Brain microvascular endothelial cell (primary cell): ENCODE measurements at regions not wholly inside any gene's neighbourhood (a gene's known extent, or its start where the extent isn't known, plus 50 kb on each side); places are given as distances from the start of the nearest gene placed in this dataset.

Source experiments
- DNase-seq: peaks from one replicate; pipeline ENCODE4 v3.0.0-alpha.2; 2020
- H3K27ac ChIP-seq: fragments of 250-450 bp; sonication (Bioruptor Pico); 2 replicates; pipeline ENCODE4 v1.5.1; 2020; ENCODE audit warnings: mild to moderate bottlenecking, moderate library complexity
- H3K27me3 ChIP-seq: fragments of 250-450 bp; sonication (Bioruptor Pico); replicated peaks from 2 replicates; pipeline ENCODE4 v1.5.1; 2020; ENCODE audit warnings: mild to moderate bottlenecking
- H3K36me3 ChIP-seq: fragments of 250-450 bp; sonication (Bioruptor Pico); replicated peaks from 2 replicates; pipeline ENCODE4 v1.5.1; 2020; ENCODE audit warnings: mild to moderate bottlenecking
- H3K4me3 ChIP-seq: 2 replicates; pipeline ENCODE4 v1.5.1; 2011; ENCODE audit warnings: low read depth, mild to moderate bottlenecking, control low read depth, low read length, moderate library complexity
- in situ Hi-C: cut with HindIII; loops from 2 replicates; pipeline ENCODE4 v1.10.0; 2017; ENCODE audit warnings: low sequenced_read_pairs, low pct_ligation_motif_present
- TF ChIP-seq, protein P1 (sequence below): IDR thresholded peaks from 2 replicates; pipeline ENCODE4 v1.5.1; 2011; ENCODE audit warnings: low read depth, mild to moderate bottlenecking, moderate library complexity, low read length, control low read depth, inconsistent platforms; ENCODE audit errors: missing control alignments

DNA sequence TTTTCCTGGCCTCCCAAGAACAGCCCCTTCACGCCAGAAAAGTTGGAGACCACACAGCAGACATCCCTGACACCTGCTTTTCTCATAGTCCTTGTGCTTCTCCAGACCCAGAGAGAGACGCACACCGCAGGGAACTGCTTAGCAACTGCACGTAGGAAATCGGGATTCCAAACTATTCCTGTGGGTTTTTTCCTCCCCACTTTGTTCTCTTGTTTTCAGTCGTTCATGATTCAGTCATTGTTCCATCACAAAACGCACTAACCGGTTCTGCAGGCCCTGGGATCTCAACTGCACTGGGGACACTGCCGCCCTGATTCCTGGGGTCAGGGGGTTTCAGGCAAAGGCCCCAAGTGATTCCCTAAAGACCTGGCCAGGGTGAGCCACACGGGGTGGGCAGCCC, 588.0 kb upstream of the KLF4 start:
- no peak overlapping the region for H3K4me3 ChIP-seq
- H3K27me3 ChIP-seq, result no peaks in the 10 kb centered on the region
- no peaks in the 10 kb centered on the region for H3K36me3 ChIP-seq
- TF ChIP-seq, protein P1, sequence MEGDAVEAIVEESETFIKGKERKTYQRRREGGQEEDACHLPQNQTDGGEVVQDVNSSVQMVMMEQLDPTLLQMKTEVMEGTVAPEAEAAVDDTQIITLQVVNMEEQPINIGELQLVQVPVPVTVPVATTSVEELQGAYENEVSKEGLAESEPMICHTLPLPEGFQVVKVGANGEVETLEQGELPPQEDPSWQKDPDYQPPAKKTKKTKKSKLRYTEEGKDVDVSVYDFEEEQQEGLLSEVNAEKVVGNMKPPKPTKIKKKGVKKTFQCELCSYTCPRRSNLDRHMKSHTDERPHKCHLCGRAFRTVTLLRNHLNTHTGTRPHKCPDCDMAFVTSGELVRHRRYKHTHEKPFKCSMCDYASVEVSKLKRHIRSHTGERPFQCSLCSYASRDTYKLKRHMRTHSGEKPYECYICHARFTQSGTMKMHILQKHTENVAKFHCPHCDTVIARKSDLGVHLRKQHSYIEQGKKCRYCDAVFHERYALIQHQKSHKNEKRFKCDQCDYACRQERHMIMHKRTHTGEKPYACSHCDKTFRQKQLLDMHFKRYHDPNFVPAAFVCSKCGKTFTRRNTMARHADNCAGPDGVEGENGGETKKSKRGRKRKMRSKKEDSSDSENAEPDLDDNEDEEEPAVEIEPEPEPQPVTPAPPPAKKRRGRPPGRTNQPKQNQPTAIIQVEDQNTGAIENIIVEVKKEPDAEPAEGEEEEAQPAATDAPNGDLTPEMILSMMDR, result no peak
- no peak for DNase-seq
- in situ Hi-C loops, result no loop called here
- no peak overlapping the region for H3K27ac ChIP-seq

DNA sequence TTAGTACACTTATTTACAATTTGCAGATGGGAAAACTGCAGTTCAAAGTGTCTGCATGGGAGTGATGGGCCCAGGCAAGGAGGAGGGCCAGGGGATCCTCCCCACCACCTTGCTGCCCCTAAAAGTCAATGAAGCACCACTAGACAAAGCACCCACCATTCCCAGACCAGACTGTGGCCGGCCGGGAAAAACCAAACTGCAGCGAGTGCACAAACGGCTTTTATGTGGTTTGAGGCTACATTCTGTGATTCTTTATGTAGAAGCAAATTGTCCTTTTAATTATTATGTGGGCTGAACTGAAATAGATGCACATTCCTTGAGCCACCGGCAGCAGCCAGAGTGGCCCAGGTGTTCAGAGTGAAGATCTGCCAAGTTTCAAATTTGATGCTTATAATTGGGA, 585.3 kb upstream of the KLF4 start:
- no peak for DNase-seq
- TF ChIP-seq, protein P1, result no peak
- Histone ChIP-seq H3K27me3 (no peaks in the 10 kb centered on the region), H3K4me3 (no peak overlapping the region), H3K36me3 (no peaks in the 10 kb centered on the region), H3K27ac (no peak overlapping the region)
- in situ Hi-C loops, result no loop called here

DNA sequence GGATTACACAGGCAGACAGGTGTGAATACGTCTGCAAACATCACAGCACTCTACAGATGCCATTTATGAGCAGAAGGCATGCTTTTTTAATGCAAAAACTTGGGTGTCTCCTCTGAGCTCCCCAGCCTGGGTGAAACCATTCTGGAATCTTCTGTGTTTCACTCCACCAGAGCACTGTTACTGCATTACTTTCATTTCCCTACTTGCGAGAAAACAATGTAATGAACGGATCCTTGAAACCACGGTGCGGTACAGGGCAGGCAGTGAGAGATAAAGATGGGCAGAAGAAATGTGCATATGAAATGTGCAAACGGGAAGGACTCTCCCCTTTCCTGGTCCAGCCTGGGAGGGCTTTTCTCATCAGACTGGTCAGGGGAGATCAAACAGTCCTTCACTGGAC, 584.3 kb upstream of the KLF4 start:
- Histone ChIP-seq H3K27me3 (no peaks in the 10 kb centered on the region), H3K4me3 (no peak overlapping the region), H3K36me3 (no peaks in the 10 kb centered on the region), H3K27ac (no peak overlapping the region)
- in situ Hi-C loops, result no loop called here
- no peak for DNase-seq
- TF ChIP-seq, protein P1, result no peak

DNA sequence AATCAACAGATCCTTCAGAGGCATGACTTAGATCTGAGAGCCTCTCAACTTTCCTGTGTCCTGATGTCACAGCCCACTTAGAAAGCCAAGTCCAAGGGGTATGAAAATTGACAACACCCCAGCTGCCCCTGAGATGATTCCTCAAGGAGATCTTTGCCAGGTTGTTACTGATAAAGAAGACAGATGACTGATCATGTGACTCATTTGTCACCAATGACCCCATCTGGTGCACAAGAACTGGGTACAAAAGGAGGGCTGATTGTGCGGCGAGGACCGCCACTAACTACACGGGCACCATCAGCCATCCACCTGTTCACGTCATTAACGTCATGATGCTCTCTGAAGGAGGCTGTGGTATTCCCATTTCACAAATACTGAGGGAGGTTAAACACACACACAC, 583.2 kb upstream of the KLF4 start:
- Histone ChIP-seq H3K36me3 (no peaks in the 10 kb centered on the region), H3K27ac (no peak overlapping the region), H3K27me3 (no peaks in the 10 kb centered on the region), H3K4me3 (no peak overlapping the region)
- no peak for DNase-seq
- in situ Hi-C loops, result no loop called here
- TF ChIP-seq, protein P1, result no peak

DNA sequence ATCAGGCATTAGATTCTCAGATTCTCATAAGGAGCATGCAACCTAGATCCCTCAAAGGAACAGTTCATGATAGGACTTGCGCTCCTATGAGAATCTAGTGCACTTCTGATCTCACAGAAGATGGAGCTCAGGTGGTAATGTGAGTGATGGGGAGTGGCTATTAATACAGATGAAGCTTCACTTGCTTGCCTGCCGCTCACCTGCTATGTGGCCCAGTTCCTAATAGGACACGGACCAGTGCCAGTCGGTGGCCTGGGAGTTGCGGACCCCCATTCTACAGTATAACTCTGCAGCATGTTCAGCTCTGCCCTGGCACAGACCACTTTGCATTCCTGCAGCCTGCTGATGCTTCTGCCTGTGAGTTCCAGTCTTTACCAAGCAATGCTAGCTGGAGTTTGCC, 581.3 kb upstream of the KLF4 start:
- H3K4me3 ChIP-seq, result no peak overlapping the region
- H3K36me3 ChIP-seq, result no peaks in the 10 kb centered on the region
- H3K27me3 ChIP-seq, result no peaks in the 10 kb centered on the region
- DNase-seq, result no peak
- no peak overlapping the region for H3K27ac ChIP-seq
- TF ChIP-seq, protein P1, result no peak
- in situ Hi-C loops, result no loop called here

DNA sequence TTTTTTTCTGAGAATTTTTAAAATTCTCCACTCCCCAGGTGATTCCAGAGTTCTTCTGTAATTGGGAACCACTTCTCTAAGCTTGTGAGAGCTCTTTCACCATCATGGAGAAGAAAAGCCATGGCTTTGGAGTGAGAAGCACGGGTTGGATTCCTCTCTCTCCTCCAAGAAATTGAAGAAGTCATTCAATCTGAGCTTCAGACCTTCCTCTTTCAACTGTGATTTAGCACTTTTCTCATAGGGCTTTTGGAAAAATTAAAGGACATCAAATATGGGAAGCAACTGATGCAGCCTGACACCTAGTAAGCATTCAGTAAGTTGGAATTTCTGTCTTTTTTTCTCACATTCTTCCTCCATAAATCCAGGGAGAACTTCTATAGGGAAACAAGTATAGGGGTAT, 580.4 kb upstream of the KLF4 start:
- DNase-seq, result no peak

More for the DNA sequence above, 580.4 kb upstream of the KLF4 start:
- no peaks in the 10 kb centered on the region for H3K27me3 ChIP-seq
- H3K36me3 ChIP-seq, result no peaks in the 10 kb centered on the region
- no peak overlapping the region for H3K27ac ChIP-seq
- no peak overlapping the region for H3K4me3 ChIP-seq
- in situ Hi-C loops, result no loop called here
- TF ChIP-seq, protein P1, result no peak
